Upper lobe of right lung (tissue), 1 donor: ENCODE measurements at regions not wholly inside any gene's neighbourhood (a gene's known extent, or its start where the extent isn't known, plus 50 kb on each side); places are given as distances from the start of the nearest gene placed in this dataset.
"Not testable (repeated sequence)": the region's sequence is repeated elsewhere in the genome, so short reads cannot be mapped to it uniquely, and the experiment has no call there.

Source experiments
- ATAC-seq: fragments of 200-7000 bp; cut with Tn5 transposase; one replicate; pipeline ENCODE4 v1.9.1; 2020; ENCODE audit warnings: mild to moderate bottlenecking, moderate library complexity
- DNase-seq: peaks from one replicate; pipeline ENCODE4 v3.0.0-alpha.2; 2020
- H3K27ac ChIP-seq: fragments of 200-600 bp; one replicate; pipeline ENCODE4 v1.8.0; 2022
- H3K27me3 ChIP-seq: fragments of 200-600 bp; one replicate; pipeline ENCODE4 v1.8.0; 2022; ENCODE audit warnings: mild to moderate bottlenecking
- H3K36me3 ChIP-seq: fragments of 200-600 bp; one replicate; pipeline ENCODE4 v1.8.0; 2022
- H3K4me1 ChIP-seq: fragments of 200-600 bp; one replicate; pipeline ENCODE4 v1.8.0; 2022
- H3K4me3 ChIP-seq: fragments of 200-600 bp; one replicate; pipeline ENCODE4 v1.8.0; 2022; ENCODE audit warnings: mild to moderate bottlenecking
- H3K9me3 ChIP-seq: fragments of 200-600 bp; one replicate; pipeline ENCODE4 v1.8.0; 2022
- intact Hi-C: fragments of 100-400 bp; cut with DNase I; formaldehyde crosslinking; loops from one replicate; pipeline ENCODE4 v1.11.0; 2022
- TF ChIP-seq, protein P1 (sequence below): fragments of 200-600 bp; IDR thresholded peaks from one replicate; pipeline ENCODE4 v1.8.0; 2022; ENCODE audit warnings: antibody characterized with exemption
- donor health status: DM: no; HTN: yes; CAD: no; lungs with severe emphysema.

DNA sequence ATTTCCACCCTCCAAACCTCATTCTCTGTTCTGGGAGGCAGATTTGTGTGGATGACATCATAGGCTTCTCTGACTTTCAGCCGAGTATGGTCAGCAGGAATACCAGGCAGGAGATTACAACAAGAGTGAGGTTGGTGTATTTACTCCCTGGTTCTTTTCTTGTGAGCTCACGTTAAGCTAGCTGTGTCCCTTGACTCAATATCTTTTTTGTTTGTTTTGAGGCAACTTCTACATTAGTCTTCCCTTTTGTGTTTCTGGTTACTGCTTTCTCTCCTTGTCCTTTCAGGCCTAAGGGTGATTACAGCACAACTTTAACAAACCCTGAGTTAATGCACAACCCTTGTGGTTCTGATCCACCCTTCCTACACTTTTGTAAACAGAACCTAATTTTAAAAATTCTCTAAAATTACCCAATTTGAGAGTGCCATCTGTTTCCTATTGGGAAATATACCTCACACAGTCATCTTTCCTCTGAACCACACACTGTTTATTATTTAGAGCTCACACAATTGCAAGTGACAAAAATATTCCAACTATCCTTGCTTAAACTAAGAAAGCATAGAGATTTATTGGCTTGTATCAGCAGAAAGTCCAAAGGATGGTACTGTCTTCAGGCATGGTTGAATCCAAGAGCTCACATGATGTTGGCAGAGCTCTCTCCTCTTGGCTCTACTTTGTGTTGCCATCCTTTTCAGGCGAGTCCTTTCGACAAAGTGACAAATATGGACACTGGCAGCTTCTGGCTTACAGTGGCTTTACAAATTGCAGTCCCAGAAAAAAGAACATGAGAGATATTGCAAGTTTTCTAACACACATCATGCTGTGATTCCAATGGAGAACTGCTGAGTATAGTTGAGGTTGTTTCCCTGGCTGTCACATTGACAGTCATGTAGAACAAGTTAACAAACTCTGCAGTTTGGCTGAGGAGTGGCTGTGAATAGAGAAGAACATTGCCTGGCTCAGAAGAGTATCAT, 150.5 kb upstream of the DDIT4L start:
- no peaks in the 10 kb centered on the region for H3K27me3 ChIP-seq
- no peak for DNase-seq
- H3K4me1 ChIP-seq = no peaks in the 10 kb centered on the region
- peaks cover 10% of the 10 kb centered on the region for H3K9me3 ChIP-seq
- TF ChIP-seq, protein P1, sequence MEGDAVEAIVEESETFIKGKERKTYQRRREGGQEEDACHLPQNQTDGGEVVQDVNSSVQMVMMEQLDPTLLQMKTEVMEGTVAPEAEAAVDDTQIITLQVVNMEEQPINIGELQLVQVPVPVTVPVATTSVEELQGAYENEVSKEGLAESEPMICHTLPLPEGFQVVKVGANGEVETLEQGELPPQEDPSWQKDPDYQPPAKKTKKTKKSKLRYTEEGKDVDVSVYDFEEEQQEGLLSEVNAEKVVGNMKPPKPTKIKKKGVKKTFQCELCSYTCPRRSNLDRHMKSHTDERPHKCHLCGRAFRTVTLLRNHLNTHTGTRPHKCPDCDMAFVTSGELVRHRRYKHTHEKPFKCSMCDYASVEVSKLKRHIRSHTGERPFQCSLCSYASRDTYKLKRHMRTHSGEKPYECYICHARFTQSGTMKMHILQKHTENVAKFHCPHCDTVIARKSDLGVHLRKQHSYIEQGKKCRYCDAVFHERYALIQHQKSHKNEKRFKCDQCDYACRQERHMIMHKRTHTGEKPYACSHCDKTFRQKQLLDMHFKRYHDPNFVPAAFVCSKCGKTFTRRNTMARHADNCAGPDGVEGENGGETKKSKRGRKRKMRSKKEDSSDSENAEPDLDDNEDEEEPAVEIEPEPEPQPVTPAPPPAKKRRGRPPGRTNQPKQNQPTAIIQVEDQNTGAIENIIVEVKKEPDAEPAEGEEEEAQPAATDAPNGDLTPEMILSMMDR = no peak
- H3K4me3 ChIP-seq = no peak overlapping the region
- ATAC-seq = no peak
- intact Hi-C loops = no loop called here
- no peaks in the 10 kb centered on the region for H3K36me3 ChIP-seq
- H3K27ac ChIP-seq = no peak overlapping the region

DNA sequence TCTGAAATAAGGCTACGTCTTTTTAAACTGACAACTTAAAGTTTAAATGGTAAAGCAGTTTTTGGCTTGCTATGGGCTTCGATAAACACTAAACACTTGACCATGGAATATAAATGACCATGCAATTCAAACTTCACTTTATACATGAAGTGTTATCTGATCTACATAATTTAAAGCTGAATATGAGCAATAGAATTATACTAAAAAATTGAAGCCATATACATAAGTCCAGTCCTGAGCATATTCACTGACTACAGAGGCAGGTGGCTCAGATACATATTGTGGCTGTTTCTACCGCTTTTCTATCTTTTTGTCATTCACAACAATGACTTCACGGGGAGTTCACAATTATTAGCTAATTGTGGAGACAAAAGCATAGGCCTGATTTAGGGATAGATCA, 149.6 kb upstream of the DDIT4L start:
- DNase-seq = no peak
- no peaks in the 10 kb centered on the region for H3K4me1 ChIP-seq
- intact Hi-C loops = no loop called here
- TF ChIP-seq, protein P1 = no peak
- no peaks in the 10 kb centered on the region for H3K27me3 ChIP-seq
- no peak overlapping the region for H3K4me3 ChIP-seq
- H3K9me3 ChIP-seq = peaks cover 12% of the 10 kb centered on the region
- H3K36me3 ChIP-seq = no peaks in the 10 kb centered on the region
- H3K27ac ChIP-seq = no peak overlapping the region
- no peak for ATAC-seq

DNA sequence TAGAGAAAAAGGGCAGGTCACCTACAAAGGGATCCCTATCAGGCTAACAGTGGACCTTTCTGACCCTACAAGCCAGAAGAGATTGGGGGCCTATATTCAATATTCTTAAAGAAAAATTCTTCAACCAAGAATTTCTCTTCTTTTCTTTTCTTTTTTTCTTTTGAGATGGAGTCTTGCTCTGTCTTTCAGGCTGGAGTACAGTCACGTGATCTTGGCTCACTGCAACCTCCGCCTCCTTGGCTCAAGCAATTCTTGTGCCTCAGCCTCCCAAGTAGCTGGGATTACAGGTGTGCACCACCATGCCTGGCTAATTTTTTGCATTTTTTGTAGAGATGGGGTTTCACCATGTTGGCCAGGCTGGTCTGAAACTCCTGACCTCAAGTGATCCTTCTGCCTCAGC, 143.2 kb upstream of the DDIT4L start:
- DNase-seq, H3K4me3 ChIP-seq, intact Hi-C loops, H3K27me3 ChIP-seq, H3K27ac ChIP-seq, ATAC-seq, H3K36me3 ChIP-seq, H3K4me1 ChIP-seq: not testable (repeated sequence)
- peaks cover 12% of the 10 kb centered on the region for H3K9me3 ChIP-seq

DNA sequence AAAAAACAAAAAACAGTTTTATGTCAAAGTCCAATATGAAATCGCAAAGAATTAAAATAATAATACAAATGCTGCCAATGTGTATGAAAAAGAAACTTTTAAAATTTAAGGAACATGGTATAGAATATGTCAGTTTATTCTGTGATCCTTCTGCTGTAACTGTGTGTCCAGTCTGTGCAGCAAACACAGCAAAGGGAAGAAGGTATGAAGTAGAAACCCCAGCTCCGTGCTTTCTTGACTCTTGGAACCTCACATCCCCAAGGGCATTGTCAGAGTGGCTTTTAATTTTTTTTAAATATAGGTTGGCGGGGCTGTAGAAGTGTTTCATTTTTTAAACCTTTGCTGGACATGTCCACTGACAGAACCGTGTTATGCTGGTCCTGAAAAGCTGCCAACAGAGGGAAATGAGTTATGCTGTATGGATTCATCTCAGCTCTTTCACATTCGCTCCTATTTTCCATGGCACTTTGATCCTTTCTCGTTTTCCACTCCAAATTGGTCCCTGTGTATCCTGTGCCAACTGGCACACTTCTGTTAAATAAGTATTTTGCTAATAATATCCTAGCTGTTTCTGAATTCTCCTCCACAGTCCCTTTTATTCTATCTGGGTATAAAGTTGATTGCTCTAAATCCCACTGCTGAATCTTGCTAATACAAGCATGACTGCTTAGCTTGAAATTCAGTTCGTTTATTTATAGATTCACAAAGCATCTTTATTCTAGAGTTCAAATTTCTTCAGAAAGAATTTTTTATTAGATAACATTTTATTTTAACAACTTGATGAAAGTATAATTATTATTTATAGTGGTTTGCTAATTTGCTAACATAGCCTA, 127.0 kb upstream of the DDIT4L start:
- intact Hi-C loops = no loop called here
- no peak for ATAC-seq
- Histone ChIP-seq H3K4me1 (no peaks in the 10 kb centered on the region), H3K9me3 (no peaks in the 10 kb centered on the region), H3K4me3 (no peak overlapping the region), H3K27me3 (no peaks in the 10 kb centered on the region), H3K36me3 (no peaks in the 10 kb centered on the region), H3K27ac (no peak overlapping the region)
- TF ChIP-seq, protein P1 = no peak
- DNase-seq = no peak

DNA sequence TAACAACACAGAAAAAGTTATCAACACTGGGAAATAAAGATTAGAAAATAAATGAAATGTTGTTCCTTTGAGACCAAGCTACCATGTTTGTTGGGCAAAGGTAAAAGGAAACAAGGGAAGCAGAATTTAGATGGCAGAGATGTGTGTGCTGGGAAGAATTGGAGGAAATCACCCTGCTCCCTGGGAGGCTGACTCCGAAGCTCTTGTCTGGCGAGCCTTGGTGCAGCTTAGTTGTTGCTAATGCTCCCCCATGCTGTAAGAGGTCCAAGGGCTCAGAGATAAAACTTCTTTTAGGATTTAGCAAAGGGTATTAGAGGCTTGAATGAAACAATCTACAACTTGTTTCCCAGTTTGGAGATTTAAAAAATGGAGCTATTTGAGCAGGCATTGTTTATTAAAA, 123.8 kb upstream of the DDIT4L start:
- Histone ChIP-seq H3K4me3 (no peak overlapping the region), H3K36me3 (no peaks in the 10 kb centered on the region), H3K9me3 (no peaks in the 10 kb centered on the region), H3K27me3 (no peaks in the 10 kb centered on the region), H3K27ac (no peak overlapping the region), H3K4me1 (no peaks in the 10 kb centered on the region)
- DNase-seq (no peak), ATAC-seq (no peak)
- TF ChIP-seq, protein P1 = no peak
- intact Hi-C loops = no loop called here
